GM12878 (cell line): ENCODE measurements at regions not wholly inside any gene's neighbourhood (a gene's known extent, or its start where the extent isn't known, plus 50 kb on each side); places are given as distances from the start of the nearest gene placed in this dataset.

Source experiments
- CHD4 ChIP-seq: fragments of 200-600 bp; sonication (generic); IDR thresholded peaks from 2 replicates; pipeline ENCODE4 v1.6.1; 2016; ENCODE audit warnings: mild to moderate bottlenecking
- EP300 ChIP-seq, 2 experiments: fragments of 150-350 bp in 1 of 2; IDR thresholded peaks; 2 replicates each; pipeline ENCODE4 v1.6.1; 2011 to 2012; ENCODE audit warnings: low read depth in 2 of 2, low read length in 2 of 2, borderline replicate concordance in 1 of 2, improper control_type of control experiment in 1 of 2, inconsistent platforms in 1 of 2; ENCODE audit not compliant: control insufficient read depth in 1 of 2
- EZH2 ChIP-seq: IDR thresholded peaks from 2 replicates; pipeline ENCODE4 v1.6.1; 2012; ENCODE audit warnings: low read depth, mild to moderate bottlenecking, control low read depth, inconsistent platforms, low read length, borderline replicate concordance; ENCODE audit not compliant: control insufficient read depth
- GABPA ChIP-seq: IDR thresholded peaks from 2 replicates; pipeline ENCODE4 v1.6.1; 2014; ENCODE audit warnings: antibody characterized with exemption, low read depth, mild to moderate bottlenecking, inconsistent platforms
- IKZF2 ChIP-seq, 2 experiments: fragments of 450-650 bp; IDR thresholded peaks; 2 replicates each; pipeline ENCODE4 v1.6.1; 2017; ENCODE audit warnings: mild to moderate bottlenecking in 2 of 2, moderate library complexity in 2 of 2
- MEF2B ChIP-seq: fragments of 450-650 bp; IDR thresholded peaks from 2 replicates; pipeline ENCODE4 v1.6.1; 2018; ENCODE audit warnings: mild to moderate bottlenecking, moderate library complexity; ENCODE audit not compliant: partially characterized antibody, poor library complexity, severe bottlenecking
- RB1 ChIP-seq: fragments of 450-650 bp; formaldehyde crosslinking; IDR thresholded peaks from 2 replicates; pipeline ENCODE4 v1.6.1; 2017; ENCODE audit warnings: mild to moderate bottlenecking, borderline replicate concordance
- SPI1 ChIP-seq: IDR thresholded peaks from 2 replicates; pipeline ENCODE4 v1.6.1; 2011; ENCODE audit warnings: low read depth, mild to moderate bottlenecking, low read length, moderate library complexity, borderline replicate concordance; ENCODE audit not compliant: insufficient read depth
- YY1 ChIP-seq: IDR thresholded peaks from 2 replicates; pipeline ENCODE4 v1.6.1; 2011; ENCODE audit warnings: low read depth, mild to moderate bottlenecking, low read length
- TF ChIP-seq, protein P1 (sequence below): fragments of 450-650 bp; IDR thresholded peaks from 2 replicates; pipeline ENCODE4 v1.6.1; 2017; ENCODE audit warnings: mild to moderate bottlenecking, moderate library complexity

GRCh38 chr18:8463791-8464190 lies 145.4 kb upstream of the RAB12 start (continued):
- no peak for TF ChIP-seq MEF2B
- no peak for TF ChIP-seq IKZF2 (IDR thresholded peaks at IDR 0.05)
- TF ChIP-seq CHD4, result no peak
- TF ChIP-seq YY1, result no peak
- no peak for TF ChIP-seq EP300 (IDR thresholded peaks at IDR 0.05; ENCODE audit: borderline replicate concordance in 1 of 2, control insufficient read depth in 1 of 2, low read depth in 2 of 2, low read length in 2 of 2)
- TF ChIP-seq, protein P1, sequence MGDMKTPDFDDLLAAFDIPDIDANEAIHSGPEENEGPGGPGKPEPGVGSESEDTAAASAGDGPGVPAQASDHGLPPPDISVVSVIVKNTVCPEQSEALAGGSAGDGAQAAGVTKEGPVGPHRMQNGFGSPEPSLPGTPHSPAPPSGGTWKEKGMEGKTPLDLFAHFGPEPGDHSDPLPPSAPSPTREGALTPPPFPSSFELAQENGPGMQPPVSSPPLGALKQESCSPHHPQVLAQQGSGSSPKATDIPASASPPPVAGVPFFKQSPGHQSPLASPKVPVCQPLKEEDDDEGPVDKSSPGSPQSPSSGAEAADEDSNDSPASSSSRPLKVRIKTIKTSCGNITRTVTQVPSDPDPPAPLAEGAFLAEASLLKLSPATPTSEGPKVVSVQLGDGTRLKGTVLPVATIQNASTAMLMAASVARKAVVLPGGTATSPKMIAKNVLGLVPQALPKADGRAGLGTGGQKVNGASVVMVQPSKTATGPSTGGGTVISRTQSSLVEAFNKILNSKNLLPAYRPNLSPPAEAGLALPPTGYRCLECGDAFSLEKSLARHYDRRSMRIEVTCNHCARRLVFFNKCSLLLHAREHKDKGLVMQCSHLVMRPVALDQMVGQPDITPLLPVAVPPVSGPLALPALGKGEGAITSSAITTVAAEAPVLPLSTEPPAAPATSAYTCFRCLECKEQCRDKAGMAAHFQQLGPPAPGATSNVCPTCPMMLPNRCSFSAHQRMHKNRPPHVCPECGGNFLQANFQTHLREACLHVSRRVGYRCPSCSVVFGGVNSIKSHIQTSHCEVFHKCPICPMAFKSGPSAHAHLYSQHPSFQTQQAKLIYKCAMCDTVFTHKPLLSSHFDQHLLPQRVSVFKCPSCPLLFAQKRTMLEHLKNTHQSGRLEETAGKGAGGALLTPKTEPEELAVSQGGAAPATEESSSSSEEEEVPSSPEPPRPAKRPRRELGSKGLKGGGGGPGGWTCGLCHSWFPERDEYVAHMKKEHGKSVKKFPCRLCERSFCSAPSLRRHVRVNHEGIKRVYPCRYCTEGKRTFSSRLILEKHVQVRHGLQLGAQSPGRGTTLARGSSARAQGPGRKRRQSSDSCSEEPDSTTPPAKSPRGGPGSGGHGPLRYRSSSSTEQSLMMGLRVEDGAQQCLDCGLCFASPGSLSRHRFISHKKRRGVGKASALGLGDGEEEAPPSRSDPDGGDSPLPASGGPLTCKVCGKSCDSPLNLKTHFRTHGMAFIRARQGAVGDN, result no peak
- no peak for TF ChIP-seq EZH2
- TF ChIP-seq SPI1, result no peak
- TF ChIP-seq RB1, result no peak
- TF ChIP-seq GABPA, result no peak
